SKM-1 treated with dmso at 0.1 percent for 144 hours (cell line): ENCODE measurements at regions not wholly inside any gene's neighbourhood (a gene's known extent, or its start where the extent isn't known, plus 50 kb on each side); places are given as distances from the start of the nearest gene placed in this dataset.

Experiments used
- DNase-seq: peaks from one replicate; lab custom pipeline; 2025; ENCODE audit not compliant: unreplicated experiment; lab: John Stamatoyannopoulos, UW

- no peak for DNase-seq
These were observed 62.5 kb upstream of the FAR2 start for GRCh38 chr12:29086325-29087271.

DNA sequence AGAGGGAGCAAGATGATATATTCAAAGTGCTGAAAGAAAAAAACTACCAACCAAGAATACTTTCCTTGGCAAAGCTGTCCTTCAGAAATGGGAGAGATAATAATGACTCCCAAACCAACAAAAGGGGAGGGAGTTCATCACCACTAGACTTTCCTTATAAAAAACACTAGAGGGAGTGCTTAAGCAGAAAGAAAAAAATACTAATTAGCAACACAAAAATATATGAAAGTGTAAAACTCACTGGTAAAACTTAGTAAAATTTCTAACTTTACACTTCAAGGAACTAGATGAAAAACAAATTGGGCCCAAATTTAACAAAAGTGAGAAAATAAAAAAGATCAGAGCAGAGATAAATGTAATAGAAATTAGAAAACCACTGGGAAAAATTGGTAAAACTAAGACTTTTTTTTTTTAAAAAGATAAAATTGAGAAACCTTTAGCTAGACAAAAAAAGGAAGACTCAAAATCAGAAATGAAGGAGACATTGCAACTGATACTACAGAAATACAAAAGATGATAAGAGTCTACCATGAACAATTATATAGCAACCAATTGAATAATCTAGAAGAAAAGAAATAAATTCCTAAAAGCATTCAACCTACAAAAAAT is 60.4 kb upstream of the FAR2 start:
- peak; percentile 11 for DNase-seq
